ENCODE measurements at regions not wholly inside any gene's neighbourhood (a gene's known extent, or its start where the extent isn't known, plus 50 kb on each side); places are given as distances from the start of the nearest gene placed in this dataset.

GRCh38 chr12:126883697-126884096 lies 1383.3 kb upstream of the TMEM132C start:
- Histone ChIP-seq H3K9ac (replicated peaks; ENCODE audit: extremely low read depth, insufficient read depth, low read length) (no peak overlapping the region), H3K9me3 (replicated peaks; ENCODE audit: control insufficient read depth, insufficient read depth, low read length) (peaks cover 4% of the 10 kb centered on the region), H3K4me3 (replicated peaks in 1 of 3; ENCODE audit: insufficient read depth in 1 of 3, low read depth in 1 of 3, low read length in 3 of 3) (no peak overlapping the region), H3K27me3 (ENCODE audit: control insufficient read depth in 2 of 2, insufficient read depth in 2 of 2, low read length in 2 of 2) (no peaks in the 10 kb centered on the region), H2AFZ (ENCODE audit: low read depth, low read length) (no peak overlapping the region), H3K27ac (ENCODE audit: insufficient read depth, low read depth, low read length) (no peak overlapping the region), H3K36me3 (ENCODE audit: control insufficient read depth in 2 of 2, extremely low read depth in 1 of 2, insufficient read depth in 2 of 2, low read length in 2 of 2) (no peaks in the 10 kb centered on the region), H3K9me1 (replicated peaks; ENCODE audit: control insufficient read depth, extremely low read depth, insufficient read depth, low read length) (no peaks in the 10 kb centered on the region), H3K4me1 (ENCODE audit: control insufficient read depth, extremely low read depth, insufficient read depth, low read length) (no peaks in the 10 kb centered on the region), H3K79me2 (ENCODE audit: control insufficient read depth, insufficient read depth, low read length) (no peaks in the 10 kb centered on the region), H3K4me2 (ENCODE audit: insufficient read depth, low read length) (no peak overlapping the region), H4K20me1 (replicated peaks; ENCODE audit: control insufficient read depth, extremely low read depth, insufficient read depth, low read length) (no peaks in the 10 kb centered on the region)
- BruUV-seq (replicated peaks), result no TSS peak
- ChIA-PET CTCF (no interaction called here), POLR2A (no interaction called here)
- DNase-seq (ENCODE audit: low read depth, low spot score) (no peak), FAIRE-seq (no peak)
- dilution Hi-C loops (cut with MboI; ENCODE audit: extremely low pct_ligation_motif_present, low sequenced_read_pairs) (no loop called here), intact Hi-C loops (cut with micrococcal nuclease) (no loop called here)
- no peak for TF ChIP-seq POLR2AphosphoS5 (IDR thresholded peaks at IDR 0.05; ENCODE audit: insufficient read depth, low read depth, low read length)
- no peak for TF ChIP-seq FOS (IDR thresholded peaks at IDR 0.05; ENCODE audit: borderline replicate concordance, insufficient read depth, low read length)
- TF ChIP-seq CTCF (IDR thresholded peaks at IDR 0.05; ENCODE audit: extremely low read depth in 1 of 2, insufficient read depth in 1 of 2, low read depth in 1 of 2, low read length in 2 of 2), result no peak
- TF ChIP-seq GATA2 (IDR thresholded peaks at IDR 0.05; ENCODE audit: insufficient read depth, insufficient read length, low read depth, low read length), result no peak
- TF ChIP-seq POLR2A (IDR thresholded peaks at IDR 0.05; ENCODE audit: low read depth, low read length), result no peak
- TF ChIP-seq JUN (IDR thresholded peaks at IDR 0.05; ENCODE audit: borderline replicate concordance, insufficient read depth, insufficient read length, low read depth), result no peak
- no peak for TF ChIP-seq EZH2 (IDR thresholded peaks at IDR 0.05; ENCODE audit: borderline replicate concordance, low read depth, low read length, severe bottlenecking)
- TF ChIP-seq MYC (IDR thresholded peaks at IDR 0.05; ENCODE audit: low read depth, low read length), result no peak
- no peak for TF ChIP-seq MAX (IDR thresholded peaks at IDR 0.05; ENCODE audit: insufficient read depth, insufficient read length)

Data from endothelial cell of umbilical vein (primary cell).